A549 (cell line): ENCODE measurements at regions not wholly inside any gene's neighbourhood (a gene's known extent, or its start where the extent isn't known, plus 50 kb on each side); places are given as distances from the start of the nearest gene placed in this dataset.

ENCODE experiments used
- BHLHE40 ChIP-seq: IDR thresholded peaks from 2 replicates; pipeline ENCODE4 v1.6.1; 2012; ENCODE audit warnings: low read depth, low read length, inconsistent platforms
- CHD2 ChIP-seq: fragments of 150-350 bp; IDR thresholded peaks from 2 replicates; pipeline ENCODE4 v1.6.1; 2014; ENCODE audit warnings: low read length; ENCODE audit not compliant: partially characterized antibody
- CHD4 ChIP-seq: fragments of 200-600 bp; sonication (generic); IDR thresholded peaks from 2 replicates; pipeline ENCODE4 v1.6.1; 2016; ENCODE audit warnings: antibody characterized with exemption, mild to moderate bottlenecking, borderline replicate concordance
- CTCF ChIP-seq: fragments of >200 bp; sonication (Bioruptor Twin); formaldehyde crosslinking; IDR thresholded peaks from 3 replicates; pipeline ENCODE4 v1.5.1; 2016
- ESRRA ChIP-seq: fragments of 150-350 bp; IDR thresholded peaks from 2 replicates; pipeline ENCODE4 v1.6.1; 2014; ENCODE audit warnings: mild to moderate bottlenecking, low read length, borderline replicate concordance
- HOXA7 ChIP-seq: fragments of 250-450 bp; sonication (Bioruptor Pico); IDR thresholded peaks from 2 replicates; pipeline ENCODE4 v1.5.0; 2020; ENCODE audit warnings: mild to moderate bottlenecking, moderate library complexity
- KDM1A ChIP-seq: fragments of 200-600 bp; sonication (generic); IDR thresholded peaks from 2 replicates; pipeline ENCODE4 v1.6.1; 2016; ENCODE audit warnings: low read depth, mild to moderate bottlenecking
- MAX ChIP-seq: IDR thresholded peaks from 2 replicates; pipeline ENCODE4 v1.6.1; 2012
- POLR2A ChIP-seq: IDR thresholded peaks from 2 replicates; pipeline ENCODE4 v1.6.1; 2012; ENCODE audit warnings: mild to moderate bottlenecking, low read length
- TF ChIP-seq, protein P1 (sequence below): fragments of 150-350 bp; IDR thresholded peaks from 2 replicates; pipeline ENCODE4 v1.6.1; 2014; ENCODE audit warnings: low read depth, mild to moderate bottlenecking, low read length
- TF ChIP-seq, protein P2 (sequence below): fragments of 450-650 bp; IDR thresholded peaks from 2 replicates; pipeline ENCODE4 v1.6.1; 2014; ENCODE audit warnings: antibody characterized with exemption

GRCh38 chr18:75802681-75803080 lies 375.2 kb upstream of the SMIM21 start:
- no peak for TF ChIP-seq KDM1A
- TF ChIP-seq, protein P1, sequence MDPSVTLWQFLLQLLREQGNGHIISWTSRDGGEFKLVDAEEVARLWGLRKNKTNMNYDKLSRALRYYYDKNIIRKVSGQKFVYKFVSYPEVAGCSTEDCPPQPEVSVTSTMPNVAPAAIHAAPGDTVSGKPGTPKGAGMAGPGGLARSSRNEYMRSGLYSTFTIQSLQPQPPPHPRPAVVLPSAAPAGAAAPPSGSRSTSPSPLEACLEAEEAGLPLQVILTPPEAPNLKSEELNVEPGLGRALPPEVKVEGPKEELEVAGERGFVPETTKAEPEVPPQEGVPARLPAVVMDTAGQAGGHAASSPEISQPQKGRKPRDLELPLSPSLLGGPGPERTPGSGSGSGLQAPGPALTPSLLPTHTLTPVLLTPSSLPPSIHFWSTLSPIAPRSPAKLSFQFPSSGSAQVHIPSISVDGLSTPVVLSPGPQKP = no peak
- no peak for TF ChIP-seq ESRRA
- no peak for TF ChIP-seq CHD4
- no peak for TF ChIP-seq POLR2A
- TF ChIP-seq CTCF = no peak
- TF ChIP-seq BHLHE40 = no peak
- no peak for TF ChIP-seq MAX
- TF ChIP-seq CHD2 = no peak
- no peak for TF ChIP-seq HOXA7 (CRISPR knock-in tag)
- TF ChIP-seq, protein P2, sequence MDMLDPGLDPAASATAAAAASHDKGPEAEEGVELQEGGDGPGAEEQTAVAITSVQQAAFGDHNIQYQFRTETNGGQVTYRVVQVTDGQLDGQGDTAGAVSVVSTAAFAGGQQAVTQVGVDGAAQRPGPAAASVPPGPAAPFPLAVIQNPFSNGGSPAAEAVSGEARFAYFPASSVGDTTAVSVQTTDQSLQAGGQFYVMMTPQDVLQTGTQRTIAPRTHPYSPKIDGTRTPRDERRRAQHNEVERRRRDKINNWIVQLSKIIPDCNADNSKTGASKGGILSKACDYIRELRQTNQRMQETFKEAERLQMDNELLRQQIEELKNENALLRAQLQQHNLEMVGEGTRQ = no peak
